ENCODE measurements at regions not wholly inside any gene's neighbourhood (a gene's known extent, or its start where the extent isn't known, plus 50 kb on each side); places are given as distances from the start of the nearest gene placed in this dataset.

DNA sequence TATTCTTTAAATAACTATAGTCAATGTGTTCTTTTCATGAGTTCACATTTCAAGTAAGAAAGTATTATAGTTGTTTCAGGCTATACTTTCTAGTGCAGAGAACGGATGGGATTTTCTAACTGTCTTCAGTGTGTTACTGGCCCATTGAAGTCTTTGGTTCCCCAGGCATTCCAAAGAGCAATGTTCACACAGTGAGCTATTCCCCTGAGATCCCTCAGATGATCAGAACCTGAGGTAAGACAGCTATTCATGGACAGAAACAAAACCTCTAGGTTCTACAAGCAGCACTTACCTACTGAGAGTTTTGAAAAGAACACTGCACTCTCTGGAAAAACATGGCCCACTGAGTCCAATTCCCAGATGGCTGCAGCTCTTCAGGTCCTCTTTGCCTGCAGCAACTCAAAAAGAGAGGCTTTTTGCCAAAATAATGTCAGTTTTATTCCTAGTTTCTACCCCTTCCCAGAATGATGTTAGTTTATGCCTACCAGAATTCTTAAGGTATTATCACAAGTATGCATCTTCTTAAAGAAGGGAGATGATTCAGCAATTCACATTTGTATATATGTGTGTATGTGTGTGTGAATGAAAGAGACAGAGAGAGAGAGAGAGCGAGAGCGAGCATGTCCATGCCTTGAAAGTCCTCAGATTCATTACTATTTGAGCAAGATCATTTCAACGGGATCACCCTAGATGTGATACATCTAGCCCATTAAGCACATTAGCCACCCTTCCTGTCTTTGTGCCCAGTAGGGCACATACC, 146.1 kb downstream of the PDHA2 start:
- H3K79me2 ChIP-seq (ENCODE audit: control insufficient read depth, low read length), result no peaks in the 10 kb centered on the region
- no peaks in the 10 kb centered on the region for H3F3A ChIP-seq (ENCODE audit: control insufficient read depth, insufficient read depth)
- H4K20me1 ChIP-seq (ENCODE audit: control insufficient read depth, insufficient read depth, low read depth, low read length), result no peaks in the 10 kb centered on the region
- H3K4me1 ChIP-seq (ENCODE audit: control insufficient read depth, low read length), result no peaks in the 10 kb centered on the region
- TF ChIP-seq, protein P1, sequence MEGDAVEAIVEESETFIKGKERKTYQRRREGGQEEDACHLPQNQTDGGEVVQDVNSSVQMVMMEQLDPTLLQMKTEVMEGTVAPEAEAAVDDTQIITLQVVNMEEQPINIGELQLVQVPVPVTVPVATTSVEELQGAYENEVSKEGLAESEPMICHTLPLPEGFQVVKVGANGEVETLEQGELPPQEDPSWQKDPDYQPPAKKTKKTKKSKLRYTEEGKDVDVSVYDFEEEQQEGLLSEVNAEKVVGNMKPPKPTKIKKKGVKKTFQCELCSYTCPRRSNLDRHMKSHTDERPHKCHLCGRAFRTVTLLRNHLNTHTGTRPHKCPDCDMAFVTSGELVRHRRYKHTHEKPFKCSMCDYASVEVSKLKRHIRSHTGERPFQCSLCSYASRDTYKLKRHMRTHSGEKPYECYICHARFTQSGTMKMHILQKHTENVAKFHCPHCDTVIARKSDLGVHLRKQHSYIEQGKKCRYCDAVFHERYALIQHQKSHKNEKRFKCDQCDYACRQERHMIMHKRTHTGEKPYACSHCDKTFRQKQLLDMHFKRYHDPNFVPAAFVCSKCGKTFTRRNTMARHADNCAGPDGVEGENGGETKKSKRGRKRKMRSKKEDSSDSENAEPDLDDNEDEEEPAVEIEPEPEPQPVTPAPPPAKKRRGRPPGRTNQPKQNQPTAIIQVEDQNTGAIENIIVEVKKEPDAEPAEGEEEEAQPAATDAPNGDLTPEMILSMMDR (IDR thresholded peaks at IDR 0.05; ENCODE audit: low read depth, low read length, poor library complexity, severe bottlenecking), result no peak
- H3K9me3 ChIP-seq (ENCODE audit: control insufficient read depth, insufficient read depth, low read length), result peaks cover 2% of the 10 kb centered on the region; the same call in 1 of the 2 replicates
- no peaks in the 10 kb centered on the region for H3K36me3 ChIP-seq (ENCODE audit: control insufficient read depth, low read length)
- no peaks in the 10 kb centered on the region for H3K27me3 ChIP-seq (ENCODE audit: control insufficient read depth, low read length)
- H3K4me3 ChIP-seq (ENCODE audit: low read length), result no peak overlapping the region
- no peaks in the 10 kb centered on the region for H3K9me2 ChIP-seq (replicated peaks; ENCODE audit: control insufficient read depth, low read length)
- H3K4me2 ChIP-seq (ENCODE audit: low read length), result no peak overlapping the region
- H3K27ac ChIP-seq (ENCODE audit: low read depth, low read length), result no peak overlapping the region

DNA sequence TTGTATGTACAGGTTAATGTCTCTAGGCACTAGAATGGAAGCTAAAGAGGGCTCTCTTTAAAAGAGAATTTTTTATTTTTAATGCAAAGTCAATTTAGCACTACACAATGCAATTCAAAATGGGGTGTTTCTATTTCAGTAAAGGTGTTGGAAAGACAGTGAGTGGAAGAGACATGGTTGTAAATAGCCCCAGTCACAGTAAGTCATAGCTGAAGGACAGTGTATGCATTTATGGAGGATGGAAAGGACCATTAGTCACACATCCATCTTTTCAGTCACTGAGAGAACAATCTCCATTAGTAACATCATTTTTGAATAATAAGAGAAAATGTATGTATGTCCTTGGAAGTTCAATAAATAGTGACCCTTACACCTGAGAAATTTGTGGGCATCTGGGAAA, 148.0 kb downstream of the PDHA2 start:
- TF ChIP-seq, protein P1 (IDR thresholded peaks at IDR 0.05; ENCODE audit: low read depth, low read length, poor library complexity, severe bottlenecking), result no peak
- TF ChIP-seq EZH2phosphoT487 (IDR thresholded peaks at IDR 0.05; ENCODE audit: borderline replicate concordance, low read length), result no peak
- no peak overlapping the region for H3K4me3 ChIP-seq (ENCODE audit: low read length)
- H4K20me1 ChIP-seq (ENCODE audit: control insufficient read depth, insufficient read depth, low read depth, low read length), result no peaks in the 10 kb centered on the region
- H3K9me3 ChIP-seq (ENCODE audit: control insufficient read depth, insufficient read depth, low read length), result no peaks in the 10 kb centered on the region; the same call in 1 of the 2 replicates
- H3K9me2 ChIP-seq (replicated peaks; ENCODE audit: control insufficient read depth, low read length), result no peaks in the 10 kb centered on the region
- no peaks in the 10 kb centered on the region for H3F3A ChIP-seq (ENCODE audit: control insufficient read depth, insufficient read depth)
- no peaks in the 10 kb centered on the region for H3K79me2 ChIP-seq (ENCODE audit: control insufficient read depth, low read length)
- H3K36me3 ChIP-seq (ENCODE audit: control insufficient read depth, low read length), result no peaks in the 10 kb centered on the region
- no peak overlapping the region for H3K4me2 ChIP-seq (ENCODE audit: low read length)
- no peak overlapping the region for H3K27ac ChIP-seq (ENCODE audit: low read depth, low read length)
- H3K4me1 ChIP-seq (ENCODE audit: control insufficient read depth, low read length), result no peaks in the 10 kb centered on the region
- H3K27me3 ChIP-seq (ENCODE audit: control insufficient read depth, low read length), result no peaks in the 10 kb centered on the region

DNA sequence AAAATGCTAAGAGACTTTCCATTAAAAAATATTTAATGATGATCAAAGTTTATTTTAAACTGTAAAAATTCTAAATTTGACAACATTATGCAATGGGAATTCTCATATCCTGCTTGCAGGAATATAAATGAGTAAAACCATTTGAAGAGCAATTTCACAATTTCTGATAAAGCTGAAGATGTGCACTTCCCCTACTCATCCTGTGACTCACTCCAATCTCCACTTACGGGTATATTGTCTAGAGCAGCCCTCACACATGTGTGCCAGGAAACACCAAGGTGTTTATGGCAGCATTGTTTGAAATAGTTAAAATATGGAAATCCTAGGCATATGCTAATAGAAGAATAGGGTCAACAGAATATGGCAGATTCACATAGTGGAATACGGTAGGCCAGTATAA, 158.4 kb downstream of the PDHA2 start:
- H3K36me3 ChIP-seq (ENCODE audit: control insufficient read depth, low read length), result no peaks in the 10 kb centered on the region
- TF ChIP-seq, protein P1 (IDR thresholded peaks at IDR 0.05; ENCODE audit: low read depth, low read length, poor library complexity, severe bottlenecking), result no peak
- no peak for TF ChIP-seq EZH2phosphoT487 (IDR thresholded peaks at IDR 0.05; ENCODE audit: borderline replicate concordance, low read length)
- H3K9me2 ChIP-seq (replicated peaks; ENCODE audit: control insufficient read depth, low read length), result no peaks in the 10 kb centered on the region
- H3F3A ChIP-seq (ENCODE audit: control insufficient read depth, insufficient read depth), result no peaks in the 10 kb centered on the region
- H3K4me3 ChIP-seq (ENCODE audit: low read length), result no peak overlapping the region
- no peak overlapping the region for H3K4me2 ChIP-seq (ENCODE audit: low read length)
- H3K79me2 ChIP-seq (ENCODE audit: control insufficient read depth, low read length), result no peaks in the 10 kb centered on the region
- H3K9me3 ChIP-seq (ENCODE audit: control insufficient read depth, insufficient read depth, low read length), result no peaks in the 10 kb centered on the region
- no peaks in the 10 kb centered on the region for H3K27me3 ChIP-seq (ENCODE audit: control insufficient read depth, low read length)
- H4K20me1 ChIP-seq (ENCODE audit: control insufficient read depth, insufficient read depth, low read depth, low read length), result no peaks in the 10 kb centered on the region
- no peaks in the 10 kb centered on the region for H3K4me1 ChIP-seq (ENCODE audit: control insufficient read depth, low read length)
- no peak overlapping the region for H3K27ac ChIP-seq (ENCODE audit: low read depth, low read length)

All from DOHH2 (cell line).